Embryonic facial prominence (tissue), 1 donor: ENCODE measurements at regions not wholly inside any gene's neighbourhood (a gene's known extent, or its start where the extent isn't known, plus 50 kb on each side); places are given as distances from the start of the nearest gene placed in this dataset.

Experiments used
- DNase-seq: peaks from one replicate; pipeline ENCODE4 v3.0.0-alpha.2; 2016; ENCODE audit errors: extremely low spot score

GRCh38 chr6:170084166-170084730, 206.6 kb downstream of the DLL1 start:
- DNase-seq: no peak

- DNase-seq: no peak
Measured at GRCh38 chr6:170083236-170084051, 207.4 kb downstream of the DLL1 start.

GRCh38 chr6:170082531-170083187, 208.2 kb downstream of the DLL1 start:
- DNase-seq: no peak

GRCh38 chr6:170082067-170082466, 208.8 kb downstream of the DLL1 start:
- no peak for DNase-seq

- DNase-seq: no peak
Measured at GRCh38 chr6:170081556-170081955, 209.3 kb downstream of the DLL1 start.

- no peak for DNase-seq
Measured at GRCh38 chr6:170080828-170081371, 210.0 kb downstream of the DLL1 start.

GRCh38 chr6:170080169-170080827, 210.6 kb downstream of the DLL1 start:
- DNase-seq: no peak

- no peak for DNase-seq
Measured at GRCh38 chr6:170076466-170077165, 214.3 kb downstream of the DLL1 start.

- no peak for DNase-seq
Measured at GRCh38 chr6:170075659-170076223, 215.1 kb downstream of the DLL1 start.

- no peak for DNase-seq
Measured at GRCh38 chr6:170074907-170075306, 216.0 kb downstream of the DLL1 start.

GRCh38 chr6:170074435-170074834, 216.4 kb downstream of the DLL1 start:
- no peak for DNase-seq

GRCh38 chr6:170073846-170074245, 217.0 kb downstream of the DLL1 start:
- DNase-seq: no peak

GRCh38 chr6:170072246-170072645, 218.6 kb downstream of the DLL1 start:
- no peak for DNase-seq

- DNase-seq: no peak
Measured at GRCh38 chr6:170069611-170070010, 221.3 kb downstream of the DLL1 start.

- no peak for DNase-seq
Measured at GRCh38 chr6:170068496-170068895, 222.4 kb downstream of the DLL1 start.

GRCh38 chr6:170067923-170068360, 222.9 kb downstream of the DLL1 start:
- DNase-seq: no peak

- no peak for DNase-seq
Measured at GRCh38 chr6:170067181-170067641, 223.7 kb downstream of the DLL1 start.

GRCh38 chr6:170066679-170067078, 224.2 kb downstream of the DLL1 start:
- no peak for DNase-seq

GRCh38 chr6:170063851-170064602, 226.9 kb downstream of the DLL1 start:
- no peak for DNase-seq

GRCh38 chr6:170063431-170063830, 227.4 kb downstream of the DLL1 start:
- DNase-seq: no peak
